T-helper 2 cell treated with Interferon-gamma antibody and Interleukin-4, amounts not matched to agents 100 ng/mL and 5 ng/mL, for 36 hours (primary cell): ENCODE measurements at regions not wholly inside any gene's neighbourhood (a gene's known extent, or its start where the extent isn't known, plus 50 kb on each side); places are given as distances from the start of the nearest gene placed in this dataset.

Experiments
- intact Hi-C: fragments of 100-400 bp; cut with micrococcal nuclease; formaldehyde crosslinking; loops from one replicate; pipeline ENCODE4 v1.15.1; 2023

GRCh38 chr1:101316256-101316655 is 79.4 kb downstream of the S1PR1 start:
- intact Hi-C loops: no loop called here

- intact Hi-C loops: no loop called here
These were observed 80.0 kb downstream of the S1PR1 start for GRCh38 chr1:101316799-101317198.

- intact Hi-C loops: no loop called here
These were observed 80.8 kb downstream of the S1PR1 start for GRCh38 chr1:101317590-101317989.

GRCh38 chr1:101323535-101323934 is 86.7 kb downstream of the S1PR1 start:
- intact Hi-C loops: no loop called here

GRCh38 chr1:101325144-101325543 is 88.3 kb downstream of the S1PR1 start:
- intact Hi-C loops: no loop called here

GRCh38 chr1:101330427-101331130 is 93.8 kb downstream of the S1PR1 start:
- intact Hi-C loops: no loop called here

- intact Hi-C loops: no loop called here
These were observed 95.0 kb downstream of the S1PR1 start for GRCh38 chr1:101331794-101332193.

- intact Hi-C loops: no loop called here
These were observed 95.8 kb downstream of the S1PR1 start for GRCh38 chr1:101332633-101333032.

GRCh38 chr1:101333186-101333585 is 96.4 kb downstream of the S1PR1 start:
- intact Hi-C loops: no loop called here

GRCh38 chr1:101337968-101338367 is 101.1 kb downstream of the S1PR1 start:
- intact Hi-C loops: no loop called here

- intact Hi-C loops: no loop called here
These were observed 102.1 kb downstream of the S1PR1 start for GRCh38 chr1:101338714-101339430.

GRCh38 chr1:101344745-101345144 is 107.9 kb downstream of the S1PR1 start:
- intact Hi-C loops: no loop called here

- intact Hi-C loops: no loop called here
These were observed 109.6 kb downstream of the S1PR1 start for GRCh38 chr1:101346419-101346818.

- intact Hi-C loops: no loop called here
These were observed 119.2 kb downstream of the S1PR1 start for GRCh38 chr1:101356013-101356412.

GRCh38 chr1:101356604-101357443 is 120.0 kb downstream of the S1PR1 start:
- intact Hi-C loops: loop anchor here (1.0 kb wide), 1 partner anchor 48 kb away; no protein-coding TSS in a partner anchor

- intact Hi-C loops: loop anchor here (1.0 kb wide), 1 partner anchor 48 kb away; no protein-coding TSS in a partner anchor
These were observed 120.7 kb downstream of the S1PR1 start for GRCh38 chr1:101357444-101357986.

- intact Hi-C loops: no loop called here
These were observed 123.7 kb downstream of the S1PR1 start for GRCh38 chr1:101360506-101360905.

- intact Hi-C loops: no loop called here
These were observed 127.1 kb downstream of the S1PR1 start for GRCh38 chr1:101363891-101364318.

GRCh38 chr1:101364370-101365120 is 127.7 kb downstream of the S1PR1 start:
- intact Hi-C loops: no loop called here

- intact Hi-C loops: no loop called here
These were observed 128.4 kb downstream of the S1PR1 start for GRCh38 chr1:101365186-101365585.

- intact Hi-C loops: no loop called here
These were observed 129.1 kb downstream of the S1PR1 start for GRCh38 chr1:101365878-101366277.
